ENCODE measurements at regions not wholly inside any gene's neighbourhood (a gene's known extent, or its start where the extent isn't known, plus 50 kb on each side); places are given as distances from the start of the nearest gene placed in this dataset.

DNA sequence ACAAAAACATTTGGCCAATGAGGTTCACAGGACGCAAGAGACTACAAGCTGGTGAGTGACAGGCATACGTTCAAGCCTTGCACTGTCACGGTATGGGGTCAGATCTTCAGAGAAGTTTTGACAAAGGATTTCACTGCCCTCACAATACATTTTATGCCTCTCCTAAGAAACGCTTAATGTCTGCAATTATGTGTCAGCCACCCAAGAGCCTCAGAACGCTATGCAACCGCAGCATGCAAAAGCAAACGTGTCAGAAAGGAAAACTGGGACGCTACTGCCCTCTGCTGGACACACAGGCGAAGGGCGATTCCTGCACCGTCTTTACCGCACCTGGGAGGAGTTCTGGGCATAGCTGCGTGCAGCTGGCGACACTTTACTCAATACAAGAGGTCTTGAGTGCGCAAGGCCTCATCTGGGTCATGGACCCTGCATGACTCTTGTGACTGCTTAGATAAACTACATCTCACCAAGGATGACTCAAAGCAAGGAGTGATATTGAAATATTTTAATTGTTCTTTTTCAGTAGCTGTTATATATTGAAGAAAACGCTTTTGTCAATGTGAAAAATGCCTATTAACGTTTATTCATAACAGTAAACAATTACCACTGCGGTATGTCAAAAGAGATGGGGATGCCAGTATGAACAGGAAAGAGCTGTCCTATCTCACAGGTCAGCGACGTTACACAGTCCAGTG lies 147.6 kb upstream of the FRG1 start (continued):
- TF ChIP-seq SIN3A (IDR thresholded peaks at IDR 0.05; ENCODE audit: low read depth) (no peak), ELF1 (IDR thresholded peaks at IDR 0.05; ENCODE audit: borderline replicate concordance, low read depth) (no peak)

DNA sequence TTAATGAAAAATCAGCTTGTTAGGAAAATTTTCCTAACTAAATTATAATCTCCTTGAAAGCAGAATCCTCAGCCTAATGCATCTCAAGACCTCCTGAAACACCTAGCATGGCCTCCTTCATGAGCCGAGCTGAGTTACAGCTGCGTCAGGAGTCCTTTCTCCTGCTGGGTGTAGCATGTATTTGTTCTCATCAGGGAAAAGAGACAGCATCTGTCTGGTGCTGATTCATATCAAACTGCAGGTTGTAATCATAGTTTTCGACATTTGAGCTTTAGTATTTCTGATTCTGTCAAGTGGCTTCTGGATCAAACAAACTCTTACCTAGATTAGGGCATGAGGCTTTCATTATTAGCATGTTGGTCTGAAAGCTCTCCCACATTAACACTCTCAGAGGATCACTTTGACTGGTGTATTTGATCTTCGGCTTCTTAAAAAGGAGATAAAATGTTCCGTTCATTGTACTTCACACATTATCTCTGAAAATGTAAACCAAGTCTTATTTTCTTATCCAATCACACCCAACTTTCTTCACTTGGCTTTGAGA lies 140.1 kb upstream of the FRG1 start:
- no peaks in the 10 kb centered on the region for H4K20me1 ChIP-seq (ENCODE audit: insufficient read depth)
- BruUV-seq (replicated peaks), result no TSS peak
- intact Hi-C loops (cut with micrococcal nuclease), result no loop called here
- ChIA-PET RAD21 (ENCODE audit: low non-redundant PET in 1 of 2, low total read pairs in 2 of 2, uncharacterized antibody in 2 of 2, unreplicated experiment in 2 of 2) (no interaction called here), POLR2A (no interaction called here), CTCF (no interaction called here)
- H3K4me2 ChIP-seq (ENCODE audit: low read length), result no peak overlapping the region
- H3K27me3 ChIP-seq (ENCODE audit: insufficient read depth, low read length), result no peaks in the 10 kb centered on the region
- H3K9me3 ChIP-seq (ENCODE audit: control insufficient read depth in 1 of 2, insufficient read depth in 1 of 2, low read depth in 1 of 2, low read length in 2 of 2), result no peaks in the 10 kb centered on the region
- H3K79me2 ChIP-seq (ENCODE audit: insufficient read depth, low read length), result no peaks in the 10 kb centered on the region
- H3K4me1 ChIP-seq (ENCODE audit: control insufficient read depth in 1 of 2, insufficient read depth in 2 of 2, low read length in 2 of 2), result no peaks in the 10 kb centered on the region
- H2AFZ ChIP-seq (ENCODE audit: low read depth, low read length, poor library complexity, severe bottlenecking), result no peak overlapping the region
- no peak for ATAC-seq
- H3K36me3 ChIP-seq (ENCODE audit: control insufficient read depth in 1 of 2, insufficient read depth in 2 of 2, low read length in 2 of 2), result no peaks in the 10 kb centered on the region
- TF ChIP-seq ELF1 (IDR thresholded peaks at IDR 0.05; ENCODE audit: borderline replicate concordance, low read depth) (no peak), SIN3A (IDR thresholded peaks at IDR 0.05; ENCODE audit: low read depth) (no peak), RAD21 (IDR thresholded peaks at IDR 0.05; ENCODE audit: low read depth) (no peak), POLR2A (IDR thresholded peaks at IDR 0.05; ENCODE audit: borderline replicate concordance, extremely low read depth, insufficient read depth, insufficient read length) (no peak), EGR1 (IDR thresholded peaks at IDR 0.05; ENCODE audit: low read depth) (no peak), FOSL1 (IDR thresholded peaks at IDR 0.05; ENCODE audit: low read depth) (no peak), REST (IDR thresholded peaks at IDR 0.05; ENCODE audit: low read depth) (no peak), CBX3 (IDR thresholded peaks at IDR 0.05; ENCODE audit: low read depth) (no peak), CEBPB (IDR thresholded peaks at IDR 0.05; ENCODE audit: low read depth) (no peak), ZNF274 (IDR thresholded peaks at IDR 0.05; ENCODE audit: low read depth, low read length) (no peak), EZH2 (IDR thresholded peaks at IDR 0.05) (no peak), SP1 (IDR thresholded peaks at IDR 0.05; ENCODE audit: low read depth) (no peak), SRF (IDR thresholded peaks at IDR 0.05; ENCODE audit: low read depth) (no peak)
- TF ChIP-seq, protein P1, sequence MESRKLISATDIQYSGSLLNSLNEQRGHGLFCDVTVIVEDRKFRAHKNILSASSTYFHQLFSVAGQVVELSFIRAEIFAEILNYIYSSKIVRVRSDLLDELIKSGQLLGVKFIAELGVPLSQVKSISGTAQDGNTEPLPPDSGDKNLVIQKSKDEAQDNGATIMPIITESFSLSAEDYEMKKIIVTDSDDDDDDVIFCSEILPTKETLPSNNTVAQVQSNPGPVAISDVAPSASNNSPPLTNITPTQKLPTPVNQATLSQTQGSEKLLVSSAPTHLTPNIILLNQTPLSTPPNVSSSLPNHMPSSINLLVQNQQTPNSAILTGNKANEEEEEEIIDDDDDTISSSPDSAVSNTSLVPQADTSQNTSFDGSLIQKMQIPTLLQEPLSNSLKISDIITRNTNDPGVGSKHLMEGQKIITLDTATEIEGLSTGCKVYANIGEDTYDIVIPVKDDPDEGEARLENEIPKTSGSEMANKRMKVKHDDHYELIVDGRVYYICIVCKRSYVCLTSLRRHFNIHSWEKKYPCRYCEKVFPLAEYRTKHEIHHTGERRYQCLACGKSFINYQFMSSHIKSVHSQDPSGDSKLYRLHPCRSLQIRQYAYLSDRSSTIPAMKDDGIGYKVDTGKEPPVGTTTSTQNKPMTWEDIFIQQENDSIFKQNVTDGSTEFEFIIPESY (IDR thresholded peaks at IDR 0.05; ENCODE audit: extremely low read depth, insufficient replicate concordance, low read length), result no peak
- TF ChIP-seq, protein P2, sequence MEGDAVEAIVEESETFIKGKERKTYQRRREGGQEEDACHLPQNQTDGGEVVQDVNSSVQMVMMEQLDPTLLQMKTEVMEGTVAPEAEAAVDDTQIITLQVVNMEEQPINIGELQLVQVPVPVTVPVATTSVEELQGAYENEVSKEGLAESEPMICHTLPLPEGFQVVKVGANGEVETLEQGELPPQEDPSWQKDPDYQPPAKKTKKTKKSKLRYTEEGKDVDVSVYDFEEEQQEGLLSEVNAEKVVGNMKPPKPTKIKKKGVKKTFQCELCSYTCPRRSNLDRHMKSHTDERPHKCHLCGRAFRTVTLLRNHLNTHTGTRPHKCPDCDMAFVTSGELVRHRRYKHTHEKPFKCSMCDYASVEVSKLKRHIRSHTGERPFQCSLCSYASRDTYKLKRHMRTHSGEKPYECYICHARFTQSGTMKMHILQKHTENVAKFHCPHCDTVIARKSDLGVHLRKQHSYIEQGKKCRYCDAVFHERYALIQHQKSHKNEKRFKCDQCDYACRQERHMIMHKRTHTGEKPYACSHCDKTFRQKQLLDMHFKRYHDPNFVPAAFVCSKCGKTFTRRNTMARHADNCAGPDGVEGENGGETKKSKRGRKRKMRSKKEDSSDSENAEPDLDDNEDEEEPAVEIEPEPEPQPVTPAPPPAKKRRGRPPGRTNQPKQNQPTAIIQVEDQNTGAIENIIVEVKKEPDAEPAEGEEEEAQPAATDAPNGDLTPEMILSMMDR (IDR thresholded peaks at IDR 0.05 in 2 of 3, conservative IDR thresholded peaks at IDR 0.05 in 1 of 3; ENCODE audit: borderline replicate concordance in 1 of 3, insufficient read depth in 1 of 3, low read depth in 2 of 3, low read length in 2 of 3), result no peak
- no peak overlapping the region for H3K27ac ChIP-seq (ENCODE audit: low read depth, low read length)
- H3K4me3 ChIP-seq (replicated peaks in 1 of 2; ENCODE audit: low read depth in 1 of 2, low read length in 2 of 2), result no peak overlapping the region
- H3K9me2 ChIP-seq (ENCODE audit: insufficient read depth), result no peaks in the 10 kb centered on the region
- H3K9ac ChIP-seq (ENCODE audit: low read length), result no peak overlapping the region
- DNase-seq (ENCODE audit: low read depth, low spot score), result no peak
